GM18861 (cell line): ENCODE measurements at regions not wholly inside any gene's neighbourhood (a gene's known extent, or its start where the extent isn't known, plus 50 kb on each side); places are given as distances from the start of the nearest gene placed in this dataset.

Experiments
- ATAC-seq: cut with Tn5 transposase; IDR thresholded peaks from one replicate; pipeline ENCODE4 v1.9.1; 2021; ENCODE audit not compliant: unreplicated experiment

- no peak for ATAC-seq
Observed at GRCh38 chr3:35502699-35503098, 136.6 kb upstream of the ARPP21 start.

DNA sequence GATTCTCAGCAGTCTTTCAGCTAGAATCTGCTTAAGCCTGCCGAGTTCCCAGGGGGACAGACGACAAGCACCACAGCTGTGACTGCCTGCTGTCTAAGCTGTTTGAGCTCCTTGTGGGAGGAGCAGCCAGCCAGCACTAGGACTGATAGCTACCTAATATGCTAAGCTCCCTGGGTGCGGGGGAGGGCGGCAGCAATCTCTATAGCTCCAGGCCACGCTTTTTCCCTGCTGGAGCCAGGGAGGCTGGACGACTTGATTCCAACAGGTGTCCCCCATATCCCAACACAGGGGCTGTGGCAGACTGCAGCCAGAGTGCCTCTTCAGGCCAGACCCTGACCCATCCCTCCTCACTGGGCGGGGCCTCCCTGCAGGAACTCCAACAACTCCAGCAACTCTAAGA is 134.1 kb upstream of the ARPP21 start:
- no peak for ATAC-seq

DNA sequence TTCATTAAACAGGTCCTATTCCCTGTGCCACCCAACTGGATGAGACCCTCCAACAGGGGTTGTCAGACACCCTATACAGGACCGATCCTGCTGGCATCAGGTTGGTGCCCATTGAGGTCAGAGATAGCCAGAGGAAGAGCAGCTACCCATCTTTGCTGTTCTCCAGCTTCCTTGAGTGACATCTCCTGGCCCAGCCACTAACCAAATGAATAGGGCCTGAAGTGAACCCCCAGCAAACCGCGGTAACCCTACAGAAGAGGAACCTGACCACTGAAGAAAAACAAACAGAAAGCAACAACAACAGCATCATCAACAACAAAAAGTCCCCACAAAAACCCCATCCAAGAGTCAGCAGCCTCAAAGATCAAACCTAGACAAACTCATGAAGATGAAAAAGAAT is 133.6 kb upstream of the ARPP21 start:
- ATAC-seq: no peak

GRCh38 chr3:35519936-35520335 is 119.4 kb upstream of the ARPP21 start:
- ATAC-seq: no peak

DNA sequence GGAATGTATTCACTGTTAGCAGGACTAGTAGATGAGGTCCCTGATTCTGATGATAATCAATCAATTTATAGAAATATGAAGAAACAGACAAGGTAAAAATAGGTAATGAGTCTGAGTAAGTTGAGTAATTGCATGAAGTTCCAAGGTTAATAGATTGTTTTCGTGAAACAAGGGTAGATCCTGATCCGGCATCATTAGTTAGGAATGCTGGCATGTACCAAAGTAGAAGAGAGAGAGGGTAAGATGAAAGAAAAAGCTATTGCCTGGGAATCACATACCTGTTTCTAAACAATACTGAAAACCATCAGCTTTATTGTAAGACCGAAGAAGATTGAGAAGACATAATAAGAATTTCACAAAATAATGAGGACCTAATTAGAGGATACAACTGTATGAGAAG is 118.1 kb upstream of the ARPP21 start:
- ATAC-seq: no peak

DNA sequence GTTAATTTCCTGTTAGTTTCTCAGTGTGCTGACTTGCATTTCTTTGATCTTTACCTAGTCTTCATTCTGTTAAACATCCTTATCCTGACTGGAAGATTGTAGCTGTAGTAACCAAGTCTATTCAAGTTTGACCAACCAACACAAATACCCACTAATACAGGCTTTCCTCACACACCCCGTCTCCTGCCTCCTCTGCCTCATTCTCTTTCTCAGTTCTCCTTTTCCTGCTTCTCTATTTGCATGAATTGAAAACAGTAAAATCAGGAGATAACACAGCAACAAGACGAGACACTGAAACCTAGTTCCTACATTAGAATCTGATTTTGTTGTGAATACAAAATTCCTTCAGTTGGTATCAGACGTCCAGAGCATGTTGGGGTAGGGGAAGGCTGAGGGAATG is 116.9 kb upstream of the ARPP21 start:
- ATAC-seq: no peak

DNA sequence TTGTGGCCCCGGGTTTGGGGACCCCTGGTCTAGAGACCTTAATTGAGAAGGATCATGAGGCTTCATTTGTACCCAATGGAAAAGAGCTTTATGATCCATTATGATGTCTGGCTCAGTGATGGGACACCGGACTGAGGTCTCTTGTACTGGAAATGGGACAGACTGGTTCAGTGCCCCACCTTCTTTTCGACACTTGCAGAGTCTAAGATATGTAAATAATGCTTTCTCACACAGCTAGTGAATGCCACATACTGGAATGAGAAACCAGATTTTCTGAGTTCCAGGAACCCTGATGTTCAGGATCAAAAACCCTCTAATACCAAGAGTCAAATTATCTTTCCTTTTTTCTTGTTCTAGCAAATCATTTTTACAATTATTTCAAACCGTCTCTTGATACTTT is 116.3 kb upstream of the ARPP21 start:
- ATAC-seq: no peak

DNA sequence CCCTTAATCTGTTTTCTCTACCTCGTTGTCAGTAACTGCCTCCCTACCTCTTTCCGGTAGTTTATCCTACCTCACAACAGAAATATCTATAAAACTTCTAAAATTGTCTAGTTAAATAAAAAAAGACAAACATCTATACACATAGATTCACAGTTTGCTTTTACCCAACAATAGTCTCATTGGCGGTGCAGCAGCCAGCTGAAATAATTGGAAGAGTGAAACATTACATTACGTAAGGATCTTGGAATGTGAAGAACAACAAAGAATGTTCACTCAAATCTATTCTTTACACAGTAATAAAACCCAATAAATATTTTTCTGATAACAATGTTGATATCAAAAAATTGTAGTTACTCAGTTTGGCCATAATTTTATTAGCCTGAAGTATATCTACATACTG is 115.5 kb upstream of the ARPP21 start:
- ATAC-seq: no peak

DNA sequence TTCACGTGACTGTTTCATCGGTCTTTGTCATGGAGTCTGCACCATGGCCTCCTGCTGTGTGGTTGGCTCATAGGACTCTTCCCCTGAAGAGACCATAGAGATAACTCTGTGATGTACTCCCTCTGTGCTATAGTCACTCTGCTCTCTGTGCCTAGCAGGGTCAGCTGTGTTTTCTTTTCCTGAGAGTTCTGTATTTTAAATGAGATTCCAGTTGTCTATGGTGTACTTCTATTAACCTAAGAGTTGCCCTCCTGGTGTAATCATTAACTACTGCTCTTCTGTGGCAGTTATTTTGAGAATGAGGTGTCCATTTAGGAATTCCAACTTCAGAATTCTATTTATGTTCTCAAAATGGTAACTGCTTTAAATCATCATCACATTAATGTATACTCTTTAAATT is 114.5 kb upstream of the ARPP21 start:
- ATAC-seq: no peak

GRCh38 chr3:35528728-35529127 is 110.6 kb upstream of the ARPP21 start:
- ATAC-seq: no peak

- no peak for ATAC-seq
Observed at GRCh38 chr3:35529337-35529736, 110.0 kb upstream of the ARPP21 start.

- ATAC-seq: no peak
Observed at GRCh38 chr3:35537265-35537664, 102.1 kb upstream of the ARPP21 start.

DNA sequence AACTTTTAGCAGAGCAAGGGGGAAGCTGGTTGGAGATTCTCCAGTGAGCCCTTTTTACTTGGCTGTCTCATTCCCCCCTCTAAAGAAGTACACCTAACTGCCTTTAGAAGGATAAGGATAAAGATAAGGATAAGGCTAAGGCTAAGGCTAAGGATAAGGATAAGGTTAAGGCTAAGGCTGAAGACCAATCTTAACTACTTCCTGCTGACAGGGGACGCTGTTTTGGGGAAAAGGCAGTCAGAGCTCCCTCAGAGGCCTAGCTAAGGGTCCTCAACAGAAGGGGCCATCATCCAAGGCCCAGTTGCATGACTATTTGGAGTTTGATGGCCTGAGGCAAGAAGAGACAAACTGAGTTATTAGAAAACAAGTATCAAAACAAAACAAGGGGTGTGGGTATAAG is 94.3 kb upstream of the ARPP21 start:
- ATAC-seq: no peak

- ATAC-seq: no peak
Observed at GRCh38 chr3:35549690-35550089, 89.6 kb upstream of the ARPP21 start.

DNA sequence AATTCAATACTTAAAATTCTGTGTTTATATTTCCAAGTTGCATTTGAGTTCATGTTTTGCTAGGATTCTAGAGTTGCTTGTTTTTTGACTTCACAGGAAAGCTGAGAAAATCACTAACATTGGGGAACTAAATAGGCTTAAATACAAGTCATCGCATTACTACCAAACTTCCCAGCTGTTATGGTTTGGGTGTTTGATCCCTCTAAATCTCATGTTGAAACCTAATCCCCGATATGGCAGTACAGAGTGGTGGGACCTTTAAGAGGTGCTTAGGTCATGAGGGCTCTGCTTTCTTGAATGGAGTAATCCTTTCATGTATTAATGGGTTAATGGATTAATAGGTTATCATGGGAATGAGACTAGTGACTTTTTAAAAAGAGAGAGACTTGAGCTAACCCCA is 77.2 kb upstream of the ARPP21 start:
- no peak for ATAC-seq

- ATAC-seq: no peak
Observed at GRCh38 chr3:35565048-35565447, 74.3 kb upstream of the ARPP21 start.
